WTC11 (cell line): ENCODE measurements at regions not wholly inside any gene's neighbourhood (a gene's known extent, or its start where the extent isn't known, plus 50 kb on each side); places are given as distances from the start of the nearest gene placed in this dataset.

Experiments used
- ATAC-seq: fragments of 200-7000 bp; cut with Tn5 transposase; 2 replicates; pipeline ENCODE4 v1.10.0; 2021; ENCODE audit warnings: mild to moderate bottlenecking, moderate library complexity
- CTCF ChIA-PET: fragments of 300-600 bp; sonication (Branson Sonifier 250); formaldehyde crosslinking; loops from one replicate; lab custom pipeline; 2021; ENCODE audit warnings: antibody characterized with exemption; lab: Charles Lee
- POLR2A ChIA-PET: fragments of 350-600 bp; sonication (Branson Sonifier 250); formaldehyde crosslinking; loops from one replicate; lab custom pipeline; 2021; ENCODE audit warnings: antibody characterized with exemption; lab: Charles Lee
- DNase-seq: peaks from one replicate; pipeline ENCODE4 v3.0.0; 2021; ENCODE audit warnings: low spot score
- H3K27ac Mint-ChIP-seq: 2 replicates; pipeline ENCODE4 v1.8.0; 2021; ENCODE audit warnings: mixed read lengths
- H3K27me3 Mint-ChIP-seq: 2 replicates; pipeline ENCODE4 v1.8.0; 2021; ENCODE audit warnings: low read depth, mild to moderate bottlenecking, moderate library complexity, mixed read lengths
- H3K36me3 Mint-ChIP-seq: 2 replicates; pipeline ENCODE4 v1.8.0; 2021; ENCODE audit warnings: mixed read lengths
- H3K4me1 Mint-ChIP-seq: 2 replicates; pipeline ENCODE4 v1.8.0; 2022; ENCODE audit warnings: mixed read lengths
- H3K4me3 Mint-ChIP-seq: 2 replicates; pipeline ENCODE4 v1.8.0; 2021; ENCODE audit warnings: mild to moderate bottlenecking, moderate library complexity, mixed read lengths
- H3K9me3 Mint-ChIP-seq: 2 replicates; pipeline ENCODE4 v1.8.0; 2021; ENCODE audit warnings: mixed read lengths
- ARID4B ChIP-seq: sonication (generic); formaldehyde crosslinking; IDR thresholded peaks from 2 replicates; pipeline ENCODE4 v1.8.0; 2023; ENCODE audit warnings: missing genetic modification reagents, mild to moderate bottlenecking, borderline replicate concordance
- ATF3 ChIP-seq: sonication (generic); formaldehyde crosslinking; conservative IDR thresholded peaks from 2 replicates; pipeline ENCODE4 v1.8.1; 2022; ENCODE audit warnings: mild to moderate bottlenecking, missing genetic modification reagents
- ATF6 ChIP-seq: sonication (generic); formaldehyde crosslinking; IDR thresholded peaks from 2 replicates; pipeline ENCODE4 v1.8.1; 2023; ENCODE audit warnings: mild to moderate bottlenecking, missing genetic modification reagents
- CBFB ChIP-seq: sonication (generic); formaldehyde crosslinking; IDR thresholded peaks from 2 replicates; pipeline ENCODE4 v1.8.1; 2022; ENCODE audit warnings: mild to moderate bottlenecking, low read depth, missing genetic modification reagents
- CREB1 ChIP-seq: sonication (generic); formaldehyde crosslinking; IDR thresholded peaks from 2 replicates; pipeline ENCODE4 v1.8.0; 2023; ENCODE audit warnings: mild to moderate bottlenecking, missing genetic modification reagents
- CREM ChIP-seq: sonication (generic); formaldehyde crosslinking; IDR thresholded peaks from 2 replicates; pipeline ENCODE4 v1.8.1; 2022; ENCODE audit warnings: mild to moderate bottlenecking, missing genetic modification reagents, moderate library complexity
- HMGXB4 ChIP-seq: sonication (generic); formaldehyde crosslinking; IDR thresholded peaks from 2 replicates; pipeline ENCODE4 v1.8.1; 2023; ENCODE audit warnings: mild to moderate bottlenecking, moderate library complexity, missing genetic modification reagents
- MAX ChIP-seq: sonication (generic); formaldehyde crosslinking; IDR thresholded peaks from 2 replicates; pipeline ENCODE4 v1.8.0; 2022; ENCODE audit warnings: mild to moderate bottlenecking, missing genetic modification reagents
- MYBL2 ChIP-seq: sonication (generic); formaldehyde crosslinking; IDR thresholded peaks from 2 replicates; pipeline ENCODE4 v1.8.1; 2023; ENCODE audit warnings: mild to moderate bottlenecking, moderate library complexity, missing genetic modification reagents
- PRDM15 ChIP-seq: sonication (generic); formaldehyde crosslinking; IDR thresholded peaks from 2 replicates; pipeline ENCODE4 v1.8.0; 2022; ENCODE audit warnings: missing genetic modification reagents
- RELA ChIP-seq: sonication (generic); formaldehyde crosslinking; IDR thresholded peaks from 2 replicates; pipeline ENCODE4 v1.8.1; 2022; ENCODE audit warnings: missing genetic modification reagents, mild to moderate bottlenecking, borderline replicate concordance
- STAT6 ChIP-seq: sonication (generic); formaldehyde crosslinking; conservative IDR thresholded peaks from 2 replicates; pipeline ENCODE4 v1.8.1; 2023; ENCODE audit warnings: mild to moderate bottlenecking, low read depth, missing genetic modification reagents, moderate library complexity
- ZBTB21 ChIP-seq: sonication (generic); formaldehyde crosslinking; IDR thresholded peaks from 2 replicates; pipeline ENCODE4 v1.8.1; 2023; ENCODE audit warnings: mild to moderate bottlenecking, missing genetic modification reagents, borderline replicate concordance
- ZMAT4 ChIP-seq: fragments of 250-450 bp; sonication (Bioruptor Pico); IDR thresholded peaks from 2 replicates; pipeline ENCODE4 v1.9.0; 2021; ENCODE audit warnings: mild to moderate bottlenecking
- ZNF219 ChIP-seq: sonication (generic); formaldehyde crosslinking; IDR thresholded peaks from 2 replicates; pipeline ENCODE4 v1.8.0; 2023; ENCODE audit warnings: missing genetic modification reagents, mild to moderate bottlenecking, borderline replicate concordance
- ZNF396 ChIP-seq: fragments of 250-450 bp; sonication (Bioruptor Pico); IDR thresholded peaks from 2 replicates; pipeline ENCODE4 v1.8.0; 2021; ENCODE audit warnings: mild to moderate bottlenecking, moderate library complexity, borderline replicate concordance

GRCh38 chr3:116842254-116842957 is 132.8 kb downstream of the TUSC7 start (continued):
- no peak for TF ChIP-seq STAT6 (CRISPR knock-in tag)
- TF ChIP-seq CREM (CRISPR knock-in tag): no peak
- TF ChIP-seq RELA (CRISPR knock-in tag): no peak

- DNase-seq (no peak), ATAC-seq (peak; percentile 10; the same call in 1 of the 2 replicates)
- Mint-ChIP-seq H3K4me3 (peak overlapping the region; percentile 27), H3K27me3 (peaks cover 10% of the 10 kb centered on the region), H3K9me3 (peaks cover 29% of the 10 kb centered on the region), H3K36me3 (peaks cover 24% of the 10 kb centered on the region), H3K27ac (peak overlapping the region; percentile 57), H3K4me1 (peaks cover 57% of the 10 kb centered on the region)
- ChIA-PET POLR2A (no interaction called here), CTCF (interaction anchor here (3.6 kb wide), 1 partner anchor 78 kb away, joined by 20 read pairs; no protein-coding TSS in a partner anchor)
- no peak for TF ChIP-seq ZMAT4 (CRISPR knock-in tag)
- TF ChIP-seq PRDM15 (CRISPR knock-in tag): no peak
- TF ChIP-seq CBFB: no peak
- TF ChIP-seq ZNF396: no peak
- TF ChIP-seq CREB1 (CRISPR knock-in tag): no peak
- no peak for TF ChIP-seq MAX
- TF ChIP-seq ATF3 (CRISPR knock-in tag): no peak
- TF ChIP-seq ARID4B (CRISPR knock-in tag): no peak
- TF ChIP-seq MYBL2 (CRISPR knock-in tag): no peak
- TF ChIP-seq ZNF219 (CRISPR knock-in tag): no peak
- no peak for TF ChIP-seq HMGXB4
- TF ChIP-seq ZBTB21: no peak
- no peak for TF ChIP-seq ATF6 (CRISPR knock-in tag)
These were observed 138.8 kb downstream of the TUSC7 start for GRCh38 chr3:116848248-116848829.
